ENCODE measurements at regions not wholly inside any gene's neighbourhood (a gene's known extent, or its start where the extent isn't known, plus 50 kb on each side); places are given as distances from the start of the nearest gene placed in this dataset.
"Not testable (repeated sequence)": the region's sequence is repeated elsewhere in the genome, so short reads cannot be mapped to it uniquely, and the experiment has no call there.

GRCh38 chr7:79761876-79762429 is 308.5 kb upstream of the MAGI2 start:
- Histone ChIP-seq H3K4me3 (no peak overlapping the region), H3K4me1 (no peaks in the 10 kb centered on the region), H3K27me3 (no peaks in the 10 kb centered on the region), H3K36me3 (no peaks in the 10 kb centered on the region), H3K27ac (no peak overlapping the region), H3K9me3 (no peaks in the 10 kb centered on the region)
- no peak for TF ChIP-seq CTCF (IDR thresholded peaks at IDR 0.05)
- intact Hi-C loops (cut with DNase I; ENCODE audit: low total_unique reads) = no loop called here
- DNase-seq = no peak

GRCh38 chr7:79750941-79751340 is 297.5 kb upstream of the MAGI2 start:
- H3K4me3 ChIP-seq; intact Hi-C loops (cut with DNase I; ENCODE audit: low total_unique reads); DNase-seq; H3K36me3 ChIP-seq; H3K4me1 ChIP-seq; H3K27ac ChIP-seq; H3K27me3 ChIP-seq; H3K9me3 ChIP-seq: not testable (repeated sequence)

GRCh38 chr7:79749856-79750255 is 296.4 kb upstream of the MAGI2 start:
- no peak overlapping the region for H3K4me3 ChIP-seq
- intact Hi-C loops (cut with DNase I; ENCODE audit: low total_unique reads) = no loop called here

GRCh38 chr7:79741684-79742083 is 288.2 kb upstream of the MAGI2 start:
- no peak overlapping the region for H3K4me3 ChIP-seq
- H3K27me3 ChIP-seq = no peaks in the 10 kb centered on the region
- no peaks in the 10 kb centered on the region for H3K36me3 ChIP-seq
- TF ChIP-seq CTCF (IDR thresholded peaks at IDR 0.05) = no peak
- intact Hi-C loops (cut with DNase I; ENCODE audit: low total_unique reads) = no loop called here
- H3K4me1 ChIP-seq = no peaks in the 10 kb centered on the region
- DNase-seq = no peak
- H3K9me3 ChIP-seq = no peaks in the 10 kb centered on the region
- no peak overlapping the region for H3K27ac ChIP-seq

More at GRCh38 chr7:79749856-79750255, 296.4 kb upstream of the MAGI2 start:
- no peak for DNase-seq
- H3K4me1 ChIP-seq = no peaks in the 10 kb centered on the region
- TF ChIP-seq CTCF (IDR thresholded peaks at IDR 0.05) = no peak
- no peaks in the 10 kb centered on the region for H3K27me3 ChIP-seq
- no peaks in the 10 kb centered on the region for H3K9me3 ChIP-seq
- no peak overlapping the region for H3K27ac ChIP-seq
- H3K36me3 ChIP-seq = no peaks in the 10 kb centered on the region

- no peak overlapping the region for H3K27ac ChIP-seq
- DNase-seq = no peak
- no peaks in the 10 kb centered on the region for H3K36me3 ChIP-seq
- intact Hi-C loops (cut with DNase I; ENCODE audit: low total_unique reads) = no loop called here
- no peak overlapping the region for H3K4me3 ChIP-seq
- no peaks in the 10 kb centered on the region for H3K27me3 ChIP-seq
- no peaks in the 10 kb centered on the region for H3K4me1 ChIP-seq
- TF ChIP-seq CTCF (IDR thresholded peaks at IDR 0.05) = no peak
- no peaks in the 10 kb centered on the region for H3K9me3 ChIP-seq
Measured at GRCh38 chr7:79740076-79740475, 286.6 kb upstream of the MAGI2 start.

- intact Hi-C loops (cut with DNase I; ENCODE audit: low total_unique reads); DNase-seq; H3K27me3 ChIP-seq; H3K27ac ChIP-seq; H3K36me3 ChIP-seq; H3K9me3 ChIP-seq; H3K4me1 ChIP-seq; H3K4me3 ChIP-seq: not testable (repeated sequence)
Measured at GRCh38 chr7:79739036-79739709, 285.7 kb upstream of the MAGI2 start.

All from tibial artery (tissue), 4 donors.